ENCODE measurements at regions not wholly inside any gene's neighbourhood (a gene's known extent, or its start where the extent isn't known, plus 50 kb on each side); places are given as distances from the start of the nearest gene placed in this dataset.
"Not testable (repeated sequence)": the region's sequence is repeated elsewhere in the genome, so short reads cannot be mapped to it uniquely, and the experiment has no call there.

- Histone ChIP-seq H3K4me3 (ENCODE audit: low read depth, low read length) (no peak overlapping the region), H3K4me1 (ENCODE audit: control insufficient read depth, insufficient read depth, low read length) (no peaks in the 10 kb centered on the region), H3K27me3 (ENCODE audit: control insufficient read depth, insufficient read depth, low read length) (no peaks in the 10 kb centered on the region), H3K9me3 (ENCODE audit: control insufficient read depth, insufficient read depth, low read length) (no peaks in the 10 kb centered on the region), H3K9ac (ENCODE audit: low read depth, low read length) (no peak overlapping the region), H3K36me3 (ENCODE audit: control insufficient read depth, insufficient read depth, low read length) (no peaks in the 10 kb centered on the region)
Measured at GRCh38 chr17:20781260-20781659, 201.7 kb downstream of the CDRT15L2 start.

- H3K4me3 ChIP-seq (ENCODE audit: low read depth, low read length); H3K36me3 ChIP-seq (ENCODE audit: control insufficient read depth, insufficient read depth, low read length); H3K27me3 ChIP-seq (ENCODE audit: control insufficient read depth, insufficient read depth, low read length); H3K9ac ChIP-seq (ENCODE audit: low read depth, low read length); H3K4me1 ChIP-seq (ENCODE audit: control insufficient read depth, insufficient read depth, low read length); H3K9me3 ChIP-seq (ENCODE audit: control insufficient read depth, insufficient read depth, low read length): not testable (repeated sequence)
Measured at GRCh38 chr17:20781869-20782268, 202.3 kb downstream of the CDRT15L2 start.

DNA sequence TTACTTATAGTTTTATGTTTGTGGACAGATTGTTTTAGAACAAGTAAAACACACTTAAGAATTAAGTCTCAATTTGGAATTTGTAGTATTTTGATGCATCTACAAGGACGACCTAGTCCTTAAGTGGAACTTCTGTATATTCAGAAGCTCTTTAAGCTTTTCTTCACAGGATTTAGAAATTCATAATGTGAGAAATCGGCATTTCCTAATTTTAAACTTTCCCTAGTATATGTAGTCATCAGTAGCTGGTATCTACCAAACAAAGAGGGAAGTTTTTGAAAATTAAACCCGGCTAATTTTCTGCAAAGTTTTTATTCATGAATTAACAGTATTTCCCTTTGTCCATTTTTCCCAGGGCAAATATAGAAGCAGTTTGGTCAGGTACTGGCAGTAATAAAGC lies 203.6 kb downstream of the CDRT15L2 start:
- H3K27me3 ChIP-seq (ENCODE audit: control insufficient read depth, insufficient read depth, low read length) = no peaks in the 10 kb centered on the region
- no peaks in the 10 kb centered on the region for H3K4me1 ChIP-seq (ENCODE audit: control insufficient read depth, insufficient read depth, low read length)
- H3K9ac ChIP-seq (ENCODE audit: low read depth, low read length) = no peak overlapping the region
- H3K9me3 ChIP-seq (ENCODE audit: control insufficient read depth, insufficient read depth, low read length) = no peaks in the 10 kb centered on the region
- no peaks in the 10 kb centered on the region for H3K36me3 ChIP-seq (ENCODE audit: control insufficient read depth, insufficient read depth, low read length)
- no peak overlapping the region for H3K4me3 ChIP-seq (ENCODE audit: low read depth, low read length)

GRCh38 chr17:20784100-20784665 lies 204.7 kb downstream of the CDRT15L2 start:
- Histone ChIP-seq H3K27me3 (ENCODE audit: control insufficient read depth, insufficient read depth, low read length) (no peaks in the 10 kb centered on the region), H3K9ac (ENCODE audit: low read depth, low read length) (no peak overlapping the region), H3K4me1 (ENCODE audit: control insufficient read depth, insufficient read depth, low read length) (no peaks in the 10 kb centered on the region), H3K36me3 (ENCODE audit: control insufficient read depth, insufficient read depth, low read length) (no peaks in the 10 kb centered on the region), H3K9me3 (ENCODE audit: control insufficient read depth, insufficient read depth, low read length) (no peaks in the 10 kb centered on the region), H3K4me3 (ENCODE audit: low read depth, low read length) (no peak overlapping the region)

- H3K27me3 ChIP-seq (ENCODE audit: control insufficient read depth, insufficient read depth, low read length) = no peaks in the 10 kb centered on the region
- H3K36me3 ChIP-seq (ENCODE audit: control insufficient read depth, insufficient read depth, low read length) = no peaks in the 10 kb centered on the region
- no peak overlapping the region for H3K4me3 ChIP-seq (ENCODE audit: low read depth, low read length)
- H3K4me1 ChIP-seq (ENCODE audit: control insufficient read depth, insufficient read depth, low read length) = no peaks in the 10 kb centered on the region
- no peaks in the 10 kb centered on the region for H3K9me3 ChIP-seq (ENCODE audit: control insufficient read depth, insufficient read depth, low read length)
- no peak overlapping the region for H3K9ac ChIP-seq (ENCODE audit: low read depth, low read length)
Measured at GRCh38 chr17:20787281-20787680, 207.8 kb downstream of the CDRT15L2 start.

DNA sequence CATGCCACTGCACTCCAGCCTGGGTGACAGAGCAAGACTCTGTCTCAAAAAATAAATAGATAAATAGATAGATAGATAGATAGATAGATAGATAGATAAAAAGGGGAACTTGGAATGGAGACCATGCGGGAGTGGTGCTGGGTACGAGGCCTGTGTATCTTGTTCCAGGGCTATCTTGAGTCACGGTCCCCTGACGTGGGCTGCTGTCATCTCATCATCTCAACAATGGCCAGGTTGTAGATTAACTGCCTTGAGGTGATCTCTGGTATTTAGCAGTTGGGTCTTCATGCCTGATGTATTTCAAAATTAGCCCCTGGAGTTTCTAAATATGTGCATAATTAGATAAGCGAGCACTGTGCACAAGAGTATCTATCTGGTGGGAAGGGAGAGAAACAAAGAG lies 212.1 kb downstream of the CDRT15L2 start:
- H3K4me3 ChIP-seq (ENCODE audit: low read depth, low read length) = no peak overlapping the region
- no peaks in the 10 kb centered on the region for H3K4me1 ChIP-seq (ENCODE audit: control insufficient read depth, insufficient read depth, low read length)
- H3K36me3 ChIP-seq (ENCODE audit: control insufficient read depth, insufficient read depth, low read length) = no peaks in the 10 kb centered on the region
- H3K9ac ChIP-seq (ENCODE audit: low read depth, low read length) = no peak overlapping the region
- no peaks in the 10 kb centered on the region for H3K9me3 ChIP-seq (ENCODE audit: control insufficient read depth, insufficient read depth, low read length)
- H3K27me3 ChIP-seq (ENCODE audit: control insufficient read depth, insufficient read depth, low read length) = no peaks in the 10 kb centered on the region

- H3K27me3 ChIP-seq (ENCODE audit: control insufficient read depth, insufficient read depth, low read length); H3K9ac ChIP-seq (ENCODE audit: low read depth, low read length); H3K9me3 ChIP-seq (ENCODE audit: control insufficient read depth, insufficient read depth, low read length); H3K4me3 ChIP-seq (ENCODE audit: low read depth, low read length); H3K36me3 ChIP-seq (ENCODE audit: control insufficient read depth, insufficient read depth, low read length); H3K4me1 ChIP-seq (ENCODE audit: control insufficient read depth, insufficient read depth, low read length): not testable (repeated sequence)
Measured at GRCh38 chr17:20794532-20794931, 215.0 kb downstream of the CDRT15L2 start.

DNA sequence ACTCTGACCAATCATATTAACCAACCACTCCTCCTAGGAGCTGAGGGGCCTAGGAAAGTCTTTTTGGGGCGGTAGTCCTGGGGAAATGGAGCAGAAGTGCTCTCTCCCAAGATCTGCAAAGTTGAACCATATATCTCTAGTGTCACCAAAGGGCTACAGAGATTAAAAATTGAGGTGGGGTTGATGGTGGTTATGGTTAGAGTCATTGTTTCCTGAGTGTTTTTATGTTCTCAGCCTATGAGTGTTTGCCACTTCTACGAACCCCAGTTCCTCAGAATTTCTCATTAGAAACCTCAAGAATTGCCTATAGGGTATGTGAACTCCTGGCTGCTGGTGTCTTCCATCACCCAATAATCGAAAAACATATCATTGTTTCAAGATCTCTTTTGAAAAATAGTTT lies 217.8 kb downstream of the CDRT15L2 start:
- Histone ChIP-seq H3K27me3 (ENCODE audit: control insufficient read depth, insufficient read depth, low read length) (no peaks in the 10 kb centered on the region), H3K4me3 (ENCODE audit: low read depth, low read length) (no peak overlapping the region), H3K9ac (ENCODE audit: low read depth, low read length) (no peak overlapping the region), H3K4me1 (ENCODE audit: control insufficient read depth, insufficient read depth, low read length) (no peaks in the 10 kb centered on the region), H3K9me3 (ENCODE audit: control insufficient read depth, insufficient read depth, low read length) (no peaks in the 10 kb centered on the region), H3K36me3 (ENCODE audit: control insufficient read depth, insufficient read depth, low read length) (no peaks in the 10 kb centered on the region)

DNA sequence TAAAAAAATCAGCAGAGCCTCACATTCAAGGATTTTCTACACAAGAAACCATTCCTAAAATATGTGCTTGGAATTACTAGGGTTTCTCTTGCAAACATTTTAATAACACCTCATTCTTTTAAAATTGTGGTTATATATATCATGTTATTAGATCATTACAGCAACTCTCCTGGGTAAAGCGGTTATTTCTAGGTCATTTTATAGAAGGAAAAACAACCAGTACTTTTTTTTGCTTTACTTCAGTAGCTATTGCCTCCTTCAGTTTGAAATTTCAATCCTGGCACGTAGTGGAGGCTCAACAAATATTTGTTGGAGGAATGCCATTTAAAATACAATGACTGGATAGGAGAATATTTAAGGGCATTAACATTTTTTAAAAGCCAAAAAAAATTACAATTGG lies 220.6 kb downstream of the CDRT15L2 start:
- no peak overlapping the region for H3K4me3 ChIP-seq (ENCODE audit: low read depth, low read length)
- H3K4me1 ChIP-seq (ENCODE audit: control insufficient read depth, insufficient read depth, low read length) = no peaks in the 10 kb centered on the region
- H3K36me3 ChIP-seq (ENCODE audit: control insufficient read depth, insufficient read depth, low read length) = no peaks in the 10 kb centered on the region
- no peaks in the 10 kb centered on the region for H3K27me3 ChIP-seq (ENCODE audit: control insufficient read depth, insufficient read depth, low read length)
- H3K9me3 ChIP-seq (ENCODE audit: control insufficient read depth, insufficient read depth, low read length) = no peaks in the 10 kb centered on the region
- no peak overlapping the region for H3K9ac ChIP-seq (ENCODE audit: low read depth, low read length)

- Histone ChIP-seq H3K4me3 (ENCODE audit: low read depth, low read length) (no peak overlapping the region), H3K4me1 (ENCODE audit: control insufficient read depth, insufficient read depth, low read length) (no peaks in the 10 kb centered on the region), H3K27me3 (ENCODE audit: control insufficient read depth, insufficient read depth, low read length) (no peaks in the 10 kb centered on the region), H3K36me3 (ENCODE audit: control insufficient read depth, insufficient read depth, low read length) (no peaks in the 10 kb centered on the region), H3K9ac (ENCODE audit: low read depth, low read length) (no peak overlapping the region), H3K9me3 (ENCODE audit: control insufficient read depth, insufficient read depth, low read length) (no peaks in the 10 kb centered on the region)
Measured at GRCh38 chr17:20805751-20806150, 226.2 kb downstream of the CDRT15L2 start.

DNA sequence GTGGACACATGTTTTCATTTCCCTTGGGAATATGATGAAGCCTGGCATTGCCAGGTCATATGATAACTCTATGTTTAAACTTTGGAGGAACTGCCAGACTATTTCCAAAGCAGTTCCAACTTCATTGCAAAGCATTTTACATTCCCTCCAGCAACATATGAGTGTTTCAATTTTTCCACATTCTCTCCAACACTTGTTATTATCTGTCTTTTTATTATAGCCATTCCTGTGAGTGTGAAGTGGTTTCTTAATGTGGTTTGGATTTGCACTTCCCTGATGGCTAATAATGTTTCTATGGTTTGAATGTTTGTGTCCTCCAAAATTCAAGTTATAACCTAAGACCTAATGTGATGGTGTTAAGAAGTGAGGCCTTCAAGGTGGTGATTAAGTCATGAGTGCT lies 228.0 kb downstream of the CDRT15L2 start:
- H3K27me3 ChIP-seq (ENCODE audit: control insufficient read depth, insufficient read depth, low read length); H3K9me3 ChIP-seq (ENCODE audit: control insufficient read depth, insufficient read depth, low read length); H3K36me3 ChIP-seq (ENCODE audit: control insufficient read depth, insufficient read depth, low read length); H3K9ac ChIP-seq (ENCODE audit: low read depth, low read length); H3K4me3 ChIP-seq (ENCODE audit: low read depth, low read length); H3K4me1 ChIP-seq (ENCODE audit: control insufficient read depth, insufficient read depth, low read length): not testable (repeated sequence)

DNA sequence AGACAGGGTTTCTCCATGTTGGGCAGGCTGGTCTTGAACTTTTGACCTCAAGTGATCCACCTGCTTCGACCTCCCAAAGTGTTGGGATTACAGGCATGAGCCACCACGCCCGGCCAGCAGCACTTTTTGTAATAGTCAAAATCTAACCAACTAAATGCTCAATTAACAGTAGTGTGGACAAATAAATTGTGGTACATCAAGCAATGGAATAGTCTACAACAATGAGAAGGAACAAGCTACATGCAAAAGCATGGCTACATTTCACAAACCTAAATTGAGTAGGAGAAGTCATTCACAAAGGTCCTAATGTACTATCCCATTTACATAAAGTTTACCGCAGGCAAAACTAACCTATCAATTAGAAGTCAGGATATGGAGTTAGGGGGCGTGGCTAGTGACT lies 227.4 kb downstream of the USP22 start:
- H3K9ac ChIP-seq (ENCODE audit: low read depth, low read length); H3K36me3 ChIP-seq (ENCODE audit: control insufficient read depth, insufficient read depth, low read length); H3K27me3 ChIP-seq (ENCODE audit: control insufficient read depth, insufficient read depth, low read length); H3K4me1 ChIP-seq (ENCODE audit: control insufficient read depth, insufficient read depth, low read length); H3K9me3 ChIP-seq (ENCODE audit: control insufficient read depth, insufficient read depth, low read length); H3K4me3 ChIP-seq (ENCODE audit: low read depth, low read length): not testable (repeated sequence)

- H3K4me3 ChIP-seq (ENCODE audit: low read depth, low read length) = no peak overlapping the region
- no peaks in the 10 kb centered on the region for H3K27me3 ChIP-seq (ENCODE audit: control insufficient read depth, insufficient read depth, low read length)
- H3K36me3 ChIP-seq (ENCODE audit: control insufficient read depth, insufficient read depth, low read length) = no peaks in the 10 kb centered on the region
- no peaks in the 10 kb centered on the region for H3K4me1 ChIP-seq (ENCODE audit: control insufficient read depth, insufficient read depth, low read length)
- no peak overlapping the region for H3K9ac ChIP-seq (ENCODE audit: low read depth, low read length)
- H3K9me3 ChIP-seq (ENCODE audit: control insufficient read depth, insufficient read depth, low read length) = no peaks in the 10 kb centered on the region
Measured at GRCh38 chr17:20823905-20824304, 218.9 kb downstream of the USP22 start.

Data from iPS-15b (cell line).